ENCODE measurements at regions not wholly inside any gene's neighbourhood (a gene's known extent, or its start where the extent isn't known, plus 50 kb on each side); places are given as distances from the start of the nearest gene placed in this dataset.
"Not testable (repeated sequence)": the region's sequence is repeated elsewhere in the genome, so short reads cannot be mapped to it uniquely, and the experiment has no call there.

DNA sequence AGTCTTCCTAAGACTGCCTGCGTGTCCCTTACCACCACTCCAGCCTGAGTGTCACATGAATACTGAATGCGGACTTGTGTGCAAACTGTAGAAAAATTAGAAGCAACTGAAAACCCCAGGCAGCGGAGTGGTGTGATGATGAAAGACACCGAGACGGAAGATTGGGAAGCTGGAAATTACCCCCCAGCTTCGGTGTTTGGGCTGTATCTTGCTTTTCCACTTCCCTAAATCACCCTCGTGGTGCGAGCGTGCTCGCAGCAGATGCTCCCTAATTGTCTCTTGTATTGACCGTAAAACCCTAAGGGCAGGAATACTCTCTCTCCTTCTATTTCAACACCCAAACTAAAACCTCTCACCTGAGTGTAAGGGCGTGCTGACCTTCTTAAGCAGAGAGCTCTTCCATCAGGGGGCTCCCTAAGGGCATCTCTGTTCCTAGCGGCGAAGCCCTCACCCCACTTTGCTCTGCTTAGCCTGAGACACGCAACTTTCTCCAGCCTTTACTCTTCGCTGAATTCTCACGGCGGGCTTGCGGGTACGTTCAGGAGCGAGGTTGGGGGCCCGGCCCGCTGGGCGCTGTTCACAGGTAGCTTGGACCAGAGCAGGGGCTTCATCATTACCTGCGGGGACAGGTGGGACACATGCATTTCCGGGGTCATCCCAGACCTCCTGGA lies 62.4 kb downstream of the CRYBB2 start:
- DNase-seq (ENCODE audit: low read depth in 2 of 2) = no peak

DNA sequence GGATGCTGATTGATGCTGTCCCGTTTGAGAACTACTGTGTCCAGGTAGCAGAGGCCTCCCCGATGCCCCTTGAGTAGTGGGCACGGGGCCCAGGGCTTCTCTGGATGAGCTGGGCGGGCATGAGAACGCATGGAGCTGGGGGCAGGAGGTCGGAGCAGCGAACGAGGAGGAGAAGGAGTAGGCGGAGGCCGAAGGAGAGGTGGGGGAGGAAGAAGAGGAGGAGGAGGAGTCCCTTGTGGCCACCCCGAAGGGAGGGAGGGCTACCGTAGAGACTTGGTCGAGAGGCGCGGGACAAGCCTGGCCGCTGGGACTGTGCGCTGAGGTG lies 62.9 kb downstream of the CRYBB2 start:
- no peak for DNase-seq (ENCODE audit: low read depth in 2 of 2)

DNA sequence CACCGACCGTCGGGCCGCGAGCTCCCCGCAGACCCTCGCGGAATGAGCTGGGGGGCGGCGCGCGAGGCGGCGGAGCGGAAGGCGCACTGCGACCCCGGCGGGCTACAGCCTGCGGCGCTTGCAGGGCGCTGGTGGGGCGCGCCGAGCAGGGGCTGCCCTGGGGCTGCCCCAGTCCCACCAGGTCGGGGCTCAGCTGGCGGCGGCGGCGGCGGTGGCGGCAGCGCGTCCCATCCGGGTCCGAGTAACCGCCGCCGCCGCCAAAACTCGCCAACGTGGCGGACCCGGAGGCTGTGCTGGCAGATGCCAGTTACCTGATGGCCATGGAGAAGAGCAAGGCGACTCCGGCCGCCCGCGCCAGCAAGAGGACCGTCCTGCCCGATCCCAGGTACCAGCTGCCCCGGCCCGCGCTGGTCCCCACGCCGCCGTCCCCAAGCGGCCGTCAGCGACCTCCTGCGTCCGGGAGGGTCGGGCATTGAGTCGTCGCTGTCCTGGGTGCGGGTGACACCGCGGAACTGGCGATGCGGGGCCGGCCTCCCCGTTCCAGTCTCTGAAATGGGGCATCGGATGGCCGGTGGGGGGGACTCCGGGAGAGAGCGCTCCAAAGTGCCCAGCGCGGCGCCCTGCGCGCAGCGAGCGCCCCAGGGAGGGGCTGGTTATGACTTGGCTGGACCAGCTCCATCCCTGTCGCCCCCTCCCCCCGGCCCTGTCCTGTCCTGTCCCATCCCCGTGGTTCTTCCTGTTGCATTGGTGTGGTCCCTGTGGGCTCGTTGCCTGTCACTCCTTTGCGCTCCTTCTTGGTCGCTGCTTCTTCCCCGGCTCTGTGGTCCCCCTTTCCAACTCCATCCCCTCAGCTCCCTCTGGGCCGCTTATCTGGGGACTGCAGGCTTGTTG lies 63.5 kb downstream of the CRYBB2 start:
- DNase-seq (ENCODE audit: low read depth in 2 of 2) = no peak

DNA sequence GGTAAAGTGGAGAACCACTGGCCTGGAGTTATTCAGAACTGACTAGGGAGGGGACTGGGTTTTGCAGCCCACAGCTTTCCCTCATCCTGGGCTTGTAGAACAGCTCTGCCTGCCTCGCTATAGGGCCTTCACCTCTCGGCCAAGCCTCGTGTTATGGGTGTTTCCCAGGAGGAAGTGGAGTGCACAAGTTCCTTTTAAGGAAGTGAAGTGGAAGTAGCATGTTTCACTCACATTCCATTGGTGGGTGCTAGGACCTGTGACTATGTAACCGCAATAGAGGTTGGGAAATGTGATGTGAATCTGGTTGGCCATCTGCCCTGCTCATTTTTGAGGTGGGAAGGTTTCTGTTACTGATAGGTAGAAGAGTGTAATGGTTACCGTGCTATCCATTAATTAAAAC lies 69.0 kb downstream of the CRYBB2 start:
- not testable (repeated sequence) for DNase-seq (ENCODE audit: low read depth in 2 of 2)

DNA sequence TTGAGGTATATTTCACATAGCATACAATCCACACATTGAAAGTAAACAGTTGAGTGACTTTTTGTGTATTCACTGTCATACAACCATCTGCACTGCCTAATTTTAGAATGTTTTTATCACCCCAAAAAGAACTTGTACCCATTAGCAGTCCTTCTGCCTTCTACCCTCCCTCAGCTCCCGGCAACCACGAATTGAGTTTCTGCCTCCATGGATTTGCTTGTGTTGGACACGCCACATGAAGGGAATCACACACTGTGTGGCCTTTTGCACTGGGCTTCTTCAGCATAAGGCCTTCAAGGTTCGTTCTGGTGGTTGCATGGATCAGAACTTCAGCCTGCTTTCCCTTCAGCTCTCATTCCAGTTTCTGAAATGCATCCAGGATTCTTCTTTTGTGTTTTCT lies 82.5 kb downstream of the CRYBB2 start:
- DNase-seq (ENCODE audit: low read depth in 2 of 2) = not testable (repeated sequence)

DNA sequence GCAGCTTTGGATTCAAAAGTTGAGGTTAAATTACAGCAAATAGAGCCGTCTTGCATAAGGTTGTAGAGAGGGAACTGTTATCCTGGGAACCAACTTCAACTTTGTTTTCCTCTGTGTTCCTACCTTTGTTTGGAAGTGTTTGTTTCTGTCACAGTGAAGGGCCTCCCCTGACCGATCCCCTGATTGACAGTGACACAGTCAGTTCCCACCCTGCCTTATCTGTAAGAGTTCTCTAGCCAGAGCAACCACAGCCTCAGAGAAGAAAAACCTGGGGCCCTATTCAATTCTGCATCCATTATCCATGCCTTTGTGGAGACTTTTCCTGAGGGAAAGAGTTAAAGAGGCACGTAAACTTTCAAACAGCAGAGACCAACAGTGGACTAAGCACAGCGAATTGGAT lies 90.1 kb downstream of the CRYBB2 start:
- DNase-seq (ENCODE audit: low read depth in 2 of 2) = not testable (repeated sequence)

DNA sequence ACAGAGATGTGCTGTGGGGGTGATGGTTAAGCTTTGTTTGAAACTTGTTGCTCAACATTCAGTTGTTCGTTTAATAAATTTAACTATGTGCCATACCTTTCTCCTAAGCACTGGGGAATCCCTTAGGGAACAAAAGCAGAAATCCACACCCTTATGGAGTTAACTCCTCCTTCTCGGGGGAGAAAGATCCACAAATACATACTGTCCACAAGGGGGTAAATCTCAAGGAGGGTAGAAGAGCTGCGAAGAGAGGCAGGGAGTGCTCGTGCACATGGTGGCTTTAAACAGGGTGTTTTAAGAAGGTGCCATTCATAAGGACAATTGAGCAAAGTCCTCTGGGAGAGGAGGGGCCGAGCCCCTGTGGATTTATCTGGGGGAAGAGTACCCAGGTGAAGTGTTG lies 92.5 kb downstream of the CRYBB2 start:
- not testable (repeated sequence) for DNase-seq (ENCODE audit: low read depth in 2 of 2)

DNA sequence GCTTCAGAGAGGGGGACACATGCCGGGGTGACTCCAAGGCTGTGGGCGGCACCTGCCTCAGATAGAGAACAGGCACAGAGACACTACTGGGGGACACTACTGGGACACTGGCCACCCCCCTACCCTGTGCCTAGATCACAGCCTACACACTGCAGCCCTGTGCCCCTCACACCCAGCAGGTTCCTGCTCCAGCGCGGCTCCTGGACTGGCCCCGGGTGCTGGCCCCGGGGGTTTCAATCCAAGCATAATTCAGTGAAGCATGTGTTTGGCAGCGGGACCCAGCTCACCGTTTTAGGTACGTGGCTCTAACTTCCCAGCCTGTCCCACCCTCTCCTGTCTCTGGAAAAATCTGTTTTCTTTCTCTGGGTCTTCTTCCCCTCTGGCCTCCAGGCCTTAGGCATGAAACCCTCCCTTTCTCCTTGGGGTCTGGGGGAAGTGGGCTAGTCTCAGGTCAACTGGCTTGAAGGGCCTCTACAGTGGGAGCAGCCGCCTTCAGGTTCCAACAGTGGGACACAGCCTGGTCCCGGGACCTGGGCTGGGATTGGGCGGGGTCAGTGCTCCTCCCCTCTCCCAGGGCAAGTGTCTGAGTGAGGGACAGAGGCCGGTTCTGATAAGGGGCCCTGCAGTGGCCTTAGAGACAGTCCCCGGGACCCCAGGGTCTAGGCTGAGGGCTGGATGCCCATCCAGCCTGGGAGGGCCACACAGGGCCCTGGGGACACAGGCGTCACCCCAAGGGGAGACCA lies 98.8 kb downstream of the CRYBB2 start:
- no peak for DNase-seq (ENCODE audit: low read depth in 2 of 2)

DNA sequence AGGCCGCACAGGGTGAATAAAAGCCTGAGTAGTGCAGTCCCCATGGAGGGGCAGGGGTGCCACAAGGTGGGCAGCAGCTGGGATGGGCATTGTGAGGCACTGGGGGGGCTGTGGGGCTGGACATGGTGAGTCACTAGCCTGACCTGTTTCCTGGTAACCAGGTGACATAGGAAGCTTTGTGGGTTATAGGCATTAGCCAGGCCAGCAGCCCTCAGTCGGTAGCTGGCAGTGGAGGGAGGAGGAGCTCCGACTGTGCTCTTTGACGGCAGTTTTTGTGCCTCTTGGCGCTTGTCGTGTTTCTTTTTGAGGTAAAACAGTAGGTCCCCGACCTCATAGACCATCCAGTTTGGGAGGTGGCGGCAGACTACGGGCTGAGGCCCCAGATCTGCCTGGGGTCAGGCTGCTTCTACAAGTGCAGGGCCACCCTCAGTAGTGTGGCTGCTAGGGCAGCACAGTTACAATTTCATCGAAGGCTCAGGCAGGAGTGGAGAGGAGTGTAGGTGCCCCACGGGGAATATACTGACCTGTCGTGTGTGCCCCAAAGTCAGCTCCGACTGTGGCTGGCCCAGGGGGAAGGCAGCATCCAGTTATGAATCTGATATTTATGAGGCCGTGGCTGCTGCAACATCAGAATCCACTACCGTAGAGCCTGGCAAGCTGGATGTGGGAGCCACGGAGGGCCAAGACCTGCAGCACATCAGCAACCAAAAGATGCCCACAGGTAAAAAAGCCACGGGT lies 107.7 kb downstream of the CRYBB2 start:
- no peak for DNase-seq (ENCODE audit: low read depth in 2 of 2)

DNA sequence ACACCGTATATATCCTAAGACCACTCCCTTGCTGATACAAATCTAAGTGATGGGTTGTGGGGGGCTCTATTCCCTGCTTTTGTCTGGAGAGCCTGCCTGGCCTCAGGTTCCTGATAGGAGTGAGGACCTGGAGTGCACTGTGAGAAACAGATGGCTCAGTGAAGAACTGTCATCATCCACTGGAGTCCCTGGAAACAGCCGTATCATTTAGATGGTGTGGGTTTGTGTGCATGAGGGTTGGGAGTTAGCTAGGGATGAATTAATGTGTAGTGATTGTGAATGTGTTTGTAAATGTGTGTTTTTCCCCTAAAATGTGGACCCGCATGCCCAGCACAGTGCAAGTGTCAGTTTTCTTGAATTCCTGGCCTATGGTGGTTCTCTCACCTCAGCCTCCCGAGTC lies 111.6 kb downstream of the CRYBB2 start:
- no peak for DNase-seq (ENCODE audit: low read depth in 2 of 2)

DNA sequence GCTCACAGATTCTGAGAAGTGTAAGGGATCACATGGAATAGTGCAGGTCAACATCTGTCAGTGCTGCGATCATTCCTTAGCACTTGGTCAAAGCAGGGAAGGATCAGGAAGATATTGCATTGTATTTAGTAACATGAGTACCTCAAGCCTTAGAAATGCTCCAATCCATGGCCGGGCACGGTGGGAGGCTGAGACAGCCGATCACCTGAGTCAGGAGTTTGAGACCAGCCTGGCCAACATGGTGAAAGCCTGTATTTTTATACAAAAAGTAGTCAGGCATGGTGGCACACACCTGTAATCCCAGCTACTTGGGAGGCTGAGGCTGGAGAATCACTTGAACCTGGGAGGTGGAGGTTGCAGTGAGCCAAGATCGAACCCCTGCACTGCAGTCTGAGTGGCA lies 112.5 kb downstream of the CRYBB2 start:
- DNase-seq (ENCODE audit: low read depth in 2 of 2) = not testable (repeated sequence)

DNA sequence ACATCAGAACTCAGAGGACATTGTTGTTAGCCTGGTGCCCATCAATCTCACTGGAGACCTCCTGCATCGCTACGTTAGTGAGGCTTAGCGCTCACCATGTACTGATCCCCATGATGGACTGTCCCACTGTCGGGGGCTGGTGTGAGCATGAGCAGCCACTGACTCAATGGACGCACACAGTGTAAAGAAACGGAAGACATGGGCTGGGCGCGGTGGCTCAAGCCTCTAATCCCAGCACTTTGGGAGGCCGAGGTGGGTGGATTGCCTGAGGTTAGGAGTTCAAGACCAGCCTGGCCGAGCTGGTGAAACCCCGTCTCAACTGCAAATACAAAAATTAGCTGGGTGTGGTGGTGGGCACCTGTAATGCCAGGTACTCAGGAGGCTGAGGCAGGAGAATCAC lies 112.9 kb downstream of the CRYBB2 start:
- no peak for DNase-seq (ENCODE audit: low read depth in 2 of 2)

DNA sequence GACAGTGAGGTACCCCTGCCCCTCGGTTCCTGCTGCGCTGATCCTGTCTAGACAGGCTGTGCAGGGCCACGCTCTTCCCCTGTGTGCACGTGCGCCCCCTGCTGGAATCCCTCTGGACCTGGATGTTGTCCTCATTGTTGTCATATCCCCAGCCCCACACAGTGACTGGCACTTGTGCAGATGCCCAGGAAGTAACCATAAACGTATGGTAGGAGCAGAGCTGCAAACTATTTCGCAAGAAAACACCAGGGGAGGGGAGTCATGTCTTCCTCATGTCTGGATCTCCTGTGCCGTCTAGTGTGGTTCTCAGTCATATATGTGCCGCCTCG lies 114.7 kb downstream of the CRYBB2 start:
- no peak for DNase-seq (ENCODE audit: low read depth in 2 of 2)

DNA sequence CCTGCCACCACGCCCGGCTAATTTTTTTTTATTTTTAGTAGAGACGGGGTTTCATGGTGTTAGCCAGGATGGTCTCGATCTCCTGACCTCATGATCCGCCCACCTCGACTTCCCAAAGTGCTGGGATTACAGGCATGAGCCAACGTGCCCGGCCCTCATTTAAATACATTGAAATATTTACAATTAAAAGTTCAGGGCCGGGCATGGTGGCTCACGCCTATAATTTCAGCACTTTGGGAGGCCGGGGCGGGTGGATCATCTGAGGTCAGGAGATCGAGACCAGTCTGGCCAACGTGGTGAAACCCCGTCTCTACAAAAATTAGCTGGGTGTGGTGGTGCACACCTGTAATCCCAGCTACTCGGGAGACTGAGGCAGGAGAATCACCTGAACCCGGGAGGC lies 115.2 kb downstream of the CRYBB2 start:
- not testable (repeated sequence) for DNase-seq (ENCODE audit: low read depth in 2 of 2)

DNA sequence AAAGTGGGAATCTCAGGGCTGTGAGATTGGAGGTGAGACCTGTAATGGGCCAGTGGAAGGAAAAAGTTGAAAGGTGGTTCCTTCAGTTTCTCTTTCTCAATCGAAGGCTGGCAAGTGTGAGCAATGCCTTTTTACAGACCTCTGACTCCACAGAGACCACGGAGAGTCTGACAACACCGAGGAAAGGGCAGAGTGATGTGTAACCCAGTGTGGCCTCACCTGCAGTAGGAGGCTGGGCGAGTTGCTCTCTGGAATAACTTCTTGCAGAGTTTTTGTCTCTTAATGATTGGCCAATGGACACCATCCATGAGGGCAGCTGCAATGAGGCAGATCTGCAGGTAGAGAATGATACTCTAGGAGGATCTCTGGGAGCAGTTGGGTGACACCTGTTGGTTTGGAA lies 115.8 kb downstream of the CRYBB2 start:
- not testable (repeated sequence) for DNase-seq (ENCODE audit: low read depth in 2 of 2)

DNA sequence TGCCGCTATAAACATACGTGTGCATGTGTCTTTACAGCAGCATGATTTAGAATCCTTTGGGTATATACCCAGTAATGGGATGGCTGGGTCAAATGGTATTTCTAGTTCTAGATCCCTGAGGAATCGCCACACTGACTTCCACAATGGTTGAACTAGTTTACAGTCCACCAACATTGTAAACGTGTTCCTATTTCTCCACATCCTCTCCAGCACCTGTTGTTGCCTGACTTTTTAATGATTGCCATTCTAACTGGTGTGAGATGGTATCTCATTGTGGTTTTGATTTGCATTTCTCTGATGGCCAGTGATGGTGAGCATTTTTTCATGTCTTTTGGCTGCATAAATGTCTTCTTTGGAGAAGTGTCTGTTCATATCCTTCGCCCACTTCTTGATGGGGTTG lies 121.1 kb downstream of the CRYBB2 start:
- not testable (repeated sequence) for DNase-seq (ENCODE audit: low read depth in 2 of 2)

DNA sequence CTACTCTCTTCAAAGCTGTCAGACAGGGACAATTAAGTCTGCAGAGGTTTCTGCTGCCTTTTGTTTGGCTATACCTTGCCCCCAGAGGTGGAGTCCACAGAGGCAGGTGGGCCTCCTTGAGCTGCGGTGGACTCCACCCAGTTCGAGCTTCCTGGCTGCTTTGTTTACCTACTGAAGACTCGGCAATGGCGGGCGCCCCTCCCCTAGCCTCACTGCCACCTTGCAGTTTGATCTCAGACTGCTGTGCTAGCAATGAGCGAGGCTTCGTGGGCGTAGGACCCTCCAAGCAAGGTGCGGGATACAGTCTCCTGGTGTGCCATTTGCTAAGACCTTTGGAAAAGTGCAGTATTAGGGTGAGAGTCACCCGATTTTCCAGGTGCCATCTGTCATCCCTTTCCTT lies 124.9 kb downstream of the CRYBB2 start:
- not testable (repeated sequence) for DNase-seq (ENCODE audit: low read depth in 2 of 2)

DNA sequence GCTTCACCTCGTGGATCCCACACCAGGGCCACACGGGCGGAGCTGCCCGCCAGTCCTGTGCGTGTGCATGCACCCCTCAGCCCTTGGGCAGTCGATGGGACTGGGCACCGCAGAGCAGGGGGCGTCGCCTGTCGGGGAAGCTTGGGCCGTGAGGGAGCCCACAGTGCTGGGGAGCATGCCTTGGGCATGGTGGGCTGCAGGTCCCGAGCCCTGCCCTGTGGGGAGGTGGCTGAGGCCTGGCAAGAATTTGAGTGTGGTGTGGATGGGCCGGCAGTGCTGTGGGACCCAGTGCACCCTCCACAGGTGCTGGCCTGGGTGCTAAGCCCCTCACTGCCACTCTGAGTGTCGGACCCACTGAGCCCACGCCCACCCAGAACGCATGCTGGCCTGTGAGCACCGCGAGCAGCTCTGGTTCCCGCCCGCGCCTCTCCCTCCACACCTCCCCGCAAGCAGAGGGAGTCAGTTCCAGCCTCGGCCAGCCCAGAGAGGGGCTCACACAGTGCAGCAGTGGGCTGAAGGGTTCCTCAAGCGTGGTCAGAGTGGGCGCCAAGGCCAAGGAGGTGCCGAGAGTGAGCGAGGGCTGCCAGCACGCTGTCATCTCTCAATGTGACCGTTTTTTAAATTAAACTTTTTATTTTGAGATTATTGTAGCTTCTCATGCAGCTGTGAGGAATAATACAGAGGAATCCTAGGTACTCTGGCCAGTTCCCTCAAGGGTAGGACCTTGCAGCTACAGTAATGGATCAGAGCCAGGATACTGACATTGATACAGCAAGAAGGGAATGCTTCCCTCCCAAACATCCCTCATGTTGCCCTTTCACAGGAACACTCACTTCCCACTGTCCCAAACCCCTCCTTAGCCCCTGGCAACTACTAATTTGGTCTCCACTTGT lies 127.7 kb downstream of the CRYBB2 start:
- no peak for DNase-seq (ENCODE audit: low read depth in 2 of 2)

DNA sequence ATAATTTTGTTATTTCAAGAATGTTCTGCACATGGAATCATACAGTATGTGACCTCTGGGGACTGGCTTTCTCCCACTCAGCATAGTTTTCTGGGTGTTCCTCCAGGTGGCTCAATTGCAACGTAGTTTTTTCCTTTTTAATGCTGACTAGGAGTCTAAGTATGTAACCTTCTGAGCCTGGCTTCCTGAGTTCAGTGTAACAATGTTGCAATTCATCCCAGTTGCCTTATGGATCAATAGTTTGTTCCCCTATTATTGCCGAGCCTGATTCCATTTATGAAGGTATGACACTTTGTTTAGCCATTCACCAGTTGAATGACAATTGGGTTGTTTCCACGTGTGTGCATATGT lies 128.3 kb downstream of the CRYBB2 start:
- DNase-seq (ENCODE audit: low read depth in 2 of 2) = no peak

DNA sequence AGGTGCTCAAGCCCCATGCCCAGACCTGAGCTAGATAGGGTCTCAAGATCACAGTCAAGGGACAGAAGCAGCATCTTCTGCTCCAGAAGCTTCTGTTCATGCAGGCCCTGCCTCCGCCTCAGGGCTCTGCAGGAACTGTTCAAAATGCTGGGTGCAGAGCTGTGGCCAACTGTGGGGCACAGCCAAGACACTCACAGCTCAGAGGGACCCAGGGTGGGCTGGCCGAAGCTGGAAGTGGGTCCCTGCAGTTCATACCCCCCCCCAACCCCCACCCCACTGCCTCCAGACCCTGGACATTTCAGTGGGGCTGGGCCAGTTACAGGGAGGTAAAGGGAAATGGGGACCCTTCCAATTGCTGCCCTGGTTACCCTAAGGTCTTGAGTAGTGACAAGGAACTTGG lies 129.0 kb downstream of the CRYBB2 start:
- no peak for DNase-seq (ENCODE audit: low read depth in 2 of 2)

DNA sequence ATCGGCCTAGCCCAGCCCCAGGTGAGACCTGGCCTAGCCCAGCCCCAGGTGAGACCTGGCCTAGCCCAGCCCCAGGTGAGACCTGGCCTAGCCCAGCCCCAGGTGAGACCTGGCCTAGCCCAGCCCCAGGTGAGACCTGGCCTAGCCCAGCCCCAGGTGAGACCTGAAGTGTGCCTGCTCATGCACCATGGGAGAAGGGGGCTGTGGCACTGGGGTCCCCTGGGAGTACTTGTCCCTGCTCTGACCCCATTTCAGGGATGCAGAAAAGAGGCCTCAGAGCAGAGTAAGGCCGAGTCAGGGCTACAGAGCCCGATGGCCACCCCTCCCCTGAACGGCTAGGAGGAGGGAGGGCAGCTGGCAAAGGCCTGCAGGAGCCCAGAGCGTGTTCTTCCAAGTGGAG lies 129.6 kb downstream of the CRYBB2 start:
- not testable (repeated sequence) for DNase-seq (ENCODE audit: low read depth in 2 of 2)

Measured in fibroblast of skin of left quadriceps (primary cell).